ENCODE measurements at regions not wholly inside any gene's neighbourhood (a gene's known extent, or its start where the extent isn't known, plus 50 kb on each side); places are given as distances from the start of the nearest gene placed in this dataset.

DNA sequence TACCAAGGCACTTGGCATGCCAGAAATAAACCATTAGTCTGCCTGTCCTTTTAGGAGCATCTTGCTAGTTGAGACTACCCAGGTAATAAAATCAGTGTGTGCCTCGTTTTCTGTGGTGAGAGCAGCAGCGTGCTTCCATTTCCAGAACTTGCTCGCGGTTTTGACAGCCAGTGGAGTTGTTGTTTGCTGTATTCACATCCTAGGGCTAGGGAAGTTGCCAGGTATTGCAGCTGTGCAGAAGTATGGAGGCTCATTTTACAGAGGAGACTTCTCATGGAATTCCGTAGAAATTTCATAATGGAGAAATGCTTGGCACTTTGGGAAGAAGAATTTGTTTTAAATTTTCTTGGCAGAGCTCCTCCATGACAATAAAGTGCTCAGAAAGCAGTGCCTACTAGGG is 1355.1 kb upstream of the ZEB2 start:
- no peak overlapping the region for H3K4me3 Mint-ChIP-seq
- TF ChIP-seq, protein P1, sequence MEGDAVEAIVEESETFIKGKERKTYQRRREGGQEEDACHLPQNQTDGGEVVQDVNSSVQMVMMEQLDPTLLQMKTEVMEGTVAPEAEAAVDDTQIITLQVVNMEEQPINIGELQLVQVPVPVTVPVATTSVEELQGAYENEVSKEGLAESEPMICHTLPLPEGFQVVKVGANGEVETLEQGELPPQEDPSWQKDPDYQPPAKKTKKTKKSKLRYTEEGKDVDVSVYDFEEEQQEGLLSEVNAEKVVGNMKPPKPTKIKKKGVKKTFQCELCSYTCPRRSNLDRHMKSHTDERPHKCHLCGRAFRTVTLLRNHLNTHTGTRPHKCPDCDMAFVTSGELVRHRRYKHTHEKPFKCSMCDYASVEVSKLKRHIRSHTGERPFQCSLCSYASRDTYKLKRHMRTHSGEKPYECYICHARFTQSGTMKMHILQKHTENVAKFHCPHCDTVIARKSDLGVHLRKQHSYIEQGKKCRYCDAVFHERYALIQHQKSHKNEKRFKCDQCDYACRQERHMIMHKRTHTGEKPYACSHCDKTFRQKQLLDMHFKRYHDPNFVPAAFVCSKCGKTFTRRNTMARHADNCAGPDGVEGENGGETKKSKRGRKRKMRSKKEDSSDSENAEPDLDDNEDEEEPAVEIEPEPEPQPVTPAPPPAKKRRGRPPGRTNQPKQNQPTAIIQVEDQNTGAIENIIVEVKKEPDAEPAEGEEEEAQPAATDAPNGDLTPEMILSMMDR (IDR thresholded peaks at IDR 0.05; ENCODE audit: unreplicated experiment): no peak
- no peaks in the 10 kb centered on the region for H3K36me3 Mint-ChIP-seq
- H3K27me3 Mint-ChIP-seq (ENCODE audit: low read depth): no peaks in the 10 kb centered on the region
- H3K4me1 Mint-ChIP-seq: peaks cover 30% of the 10 kb centered on the region
- H3K9me3 Mint-ChIP-seq: peaks cover 5% of the 10 kb centered on the region
- no peak for DNase-seq (ENCODE audit: low spot score in 2 of 2, unreplicated experiment in 2 of 2)
- H3K27ac Mint-ChIP-seq: no peak overlapping the region

DNA sequence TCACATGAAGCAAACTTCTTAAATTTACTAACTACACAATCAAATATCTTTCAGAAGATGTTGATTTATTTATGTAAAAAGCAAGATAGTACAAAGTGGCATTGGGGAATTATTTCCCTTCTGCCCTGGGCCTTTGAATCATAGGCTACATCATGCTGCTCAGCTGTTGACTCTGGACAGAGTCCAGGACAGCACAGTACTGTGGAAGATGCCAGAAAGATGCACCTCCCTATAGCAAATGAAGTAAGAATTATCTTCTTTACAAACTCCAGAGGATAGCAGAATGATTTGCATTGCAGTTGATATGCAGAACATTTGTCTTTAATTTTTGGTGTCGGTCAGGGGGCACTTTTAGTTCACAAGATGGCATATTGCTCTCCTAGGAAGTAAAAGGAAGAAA is 1354.5 kb upstream of the ZEB2 start:
- Mint-ChIP-seq H3K4me3 (no peak overlapping the region), H3K36me3 (no peaks in the 10 kb centered on the region), H3K27ac (no peak overlapping the region), H3K4me1 (peaks cover 30% of the 10 kb centered on the region), H3K9me3 (peaks cover 5% of the 10 kb centered on the region), H3K27me3 (ENCODE audit: low read depth) (no peaks in the 10 kb centered on the region)
- TF ChIP-seq, protein P1 (IDR thresholded peaks at IDR 0.05; ENCODE audit: unreplicated experiment): no peak
- DNase-seq (ENCODE audit: low spot score in 2 of 2, unreplicated experiment in 2 of 2): no peak

DNA sequence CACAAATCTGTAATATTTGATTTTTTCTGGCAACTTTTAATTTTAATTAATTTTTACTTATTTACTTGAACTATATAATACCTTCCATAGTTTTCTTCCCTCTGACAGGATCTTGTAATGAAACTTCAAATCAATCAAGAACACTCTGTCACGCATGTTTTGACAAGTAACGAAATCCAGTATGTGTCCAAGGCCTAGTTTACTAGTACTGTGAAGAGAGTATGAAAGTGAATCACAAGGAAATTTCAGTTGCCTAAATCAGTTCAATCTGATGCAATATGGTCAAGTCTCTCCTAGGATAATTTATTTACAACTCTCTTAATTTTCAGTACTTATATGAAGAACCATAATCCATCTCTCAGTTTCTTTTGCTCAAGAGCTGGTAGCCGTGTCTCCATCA is 1344.6 kb upstream of the ZEB2 start:
- no peak for DNase-seq (ENCODE audit: low spot score in 2 of 2, unreplicated experiment in 2 of 2)
- H3K4me3 Mint-ChIP-seq: no peak overlapping the region
- no peaks in the 10 kb centered on the region for H3K27me3 Mint-ChIP-seq (ENCODE audit: low read depth)
- H3K36me3 Mint-ChIP-seq: no peaks in the 10 kb centered on the region
- H3K4me1 Mint-ChIP-seq: peaks cover 17% of the 10 kb centered on the region
- no peak overlapping the region for H3K27ac Mint-ChIP-seq
- H3K9me3 Mint-ChIP-seq: no peaks in the 10 kb centered on the region
- TF ChIP-seq, protein P1 (IDR thresholded peaks at IDR 0.05; ENCODE audit: unreplicated experiment): no peak

DNA sequence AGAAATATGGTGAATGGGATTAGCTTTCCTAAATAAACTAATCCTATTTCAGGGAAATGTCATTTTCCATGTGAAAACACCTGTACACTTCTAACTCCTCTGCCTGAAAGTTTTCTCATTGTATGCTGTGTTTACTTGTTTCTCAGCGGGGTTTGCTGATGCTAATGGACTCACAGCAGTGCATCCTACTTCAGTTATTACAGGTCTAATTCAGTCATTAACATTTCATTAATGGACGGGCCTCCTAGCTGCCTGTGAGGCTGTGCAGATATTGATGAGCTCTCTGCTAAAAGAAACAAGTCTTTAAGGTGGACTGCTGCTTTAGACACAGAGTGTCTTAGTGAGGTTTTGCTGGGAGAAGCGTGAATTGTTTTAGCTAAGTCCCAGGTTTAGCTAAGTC is 1342.0 kb upstream of the ZEB2 start:
- TF ChIP-seq, protein P1 (IDR thresholded peaks at IDR 0.05; ENCODE audit: unreplicated experiment): no peak
- DNase-seq (ENCODE audit: low spot score in 2 of 2, unreplicated experiment in 2 of 2): no peak
- Mint-ChIP-seq H3K36me3 (no peaks in the 10 kb centered on the region), H3K4me3 (no peak overlapping the region), H3K4me1 (peaks cover 12% of the 10 kb centered on the region), H3K9me3 (no peaks in the 10 kb centered on the region), H3K27ac (no peak overlapping the region), H3K27me3 (ENCODE audit: low read depth) (no peaks in the 10 kb centered on the region)

DNA sequence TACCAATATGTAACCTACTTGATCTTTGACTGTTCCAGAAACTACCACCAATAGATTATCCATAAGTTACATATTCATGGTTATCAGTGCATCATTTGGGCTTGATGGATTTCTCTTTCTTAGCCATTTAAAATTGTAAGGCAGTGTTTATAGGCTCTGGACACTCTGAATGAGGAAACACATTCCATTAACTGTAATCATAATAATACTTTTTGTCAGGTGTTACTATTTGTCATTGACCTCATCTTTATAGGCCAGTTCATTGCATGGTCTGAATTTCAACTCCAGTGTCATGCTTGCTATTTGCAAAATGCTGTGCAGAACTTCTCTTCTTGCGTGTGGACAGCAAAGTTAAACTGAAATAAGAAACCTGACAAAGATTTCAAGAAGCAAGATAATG is 1340.2 kb upstream of the ZEB2 start:
- DNase-seq (ENCODE audit: low spot score in 2 of 2, unreplicated experiment in 2 of 2): no peak
- Mint-ChIP-seq H3K9me3 (no peaks in the 10 kb centered on the region), H3K4me1 (peaks cover 12% of the 10 kb centered on the region), H3K27me3 (ENCODE audit: low read depth) (no peaks in the 10 kb centered on the region), H3K4me3 (no peak overlapping the region), H3K27ac (no peak overlapping the region), H3K36me3 (no peaks in the 10 kb centered on the region)
- TF ChIP-seq, protein P1 (IDR thresholded peaks at IDR 0.05; ENCODE audit: unreplicated experiment): no peak

DNA sequence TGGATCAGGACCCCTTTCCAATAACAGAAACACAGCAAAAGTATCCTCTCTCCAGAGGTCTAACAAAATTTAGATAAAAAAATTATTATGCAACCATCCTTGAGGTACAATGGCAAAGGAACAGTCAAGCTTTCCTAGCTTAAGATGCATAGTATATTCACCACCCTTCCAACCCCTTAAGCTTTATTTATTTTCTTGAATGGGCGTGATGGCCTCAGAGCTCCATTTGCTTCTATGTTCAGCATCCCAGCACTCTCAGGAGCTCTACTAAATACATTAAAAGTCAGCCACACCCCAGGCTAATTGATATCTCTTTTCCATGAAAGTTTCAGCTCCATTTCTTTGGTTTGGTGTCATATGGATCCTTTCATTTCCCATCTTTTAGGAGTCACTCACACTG is 1335.2 kb upstream of the ZEB2 start:
- no peaks in the 10 kb centered on the region for H3K27me3 Mint-ChIP-seq (ENCODE audit: low read depth)
- no peaks in the 10 kb centered on the region for H3K36me3 Mint-ChIP-seq
- H3K9me3 Mint-ChIP-seq: no peaks in the 10 kb centered on the region
- H3K4me3 Mint-ChIP-seq: no peak overlapping the region
- peaks cover 9% of the 10 kb centered on the region for H3K4me1 Mint-ChIP-seq
- DNase-seq (ENCODE audit: low spot score in 2 of 2, unreplicated experiment in 2 of 2): no peak
- H3K27ac Mint-ChIP-seq: no peak overlapping the region
- TF ChIP-seq, protein P1 (IDR thresholded peaks at IDR 0.05; ENCODE audit: unreplicated experiment): no peak

Data from mesothelial cell of epicardium (in vitro differentiated cells).